ENCODE measurements at regions not wholly inside any gene's neighbourhood (a gene's known extent, or its start where the extent isn't known, plus 50 kb on each side); places are given as distances from the start of the nearest gene placed in this dataset.

GRCh38 chr3:20729185-20729584 is 543.2 kb upstream of the SGO1 start:
- TF ChIP-seq CTCF (IDR thresholded peaks at IDR 0.05) (no peak), POLR2A (IDR thresholded peaks at IDR 0.05) (no peak)

Data from tibial nerve (tissue), 3 donors.